K562 (cell line): ENCODE measurements at regions not wholly inside any gene's neighbourhood (a gene's known extent, or its start where the extent isn't known, plus 50 kb on each side); places are given as distances from the start of the nearest gene placed in this dataset.

Experiments used
- ATAC-seq: fragments of 200-7000 bp; cut with Tn5 transposase; 3 replicates; pipeline ENCODE4 v1.9.1; 2020; ENCODE audit warnings: moderate library complexity
- BruUV-seq: library from RNA; stranded (reverse); fragments of 400-500 nt; replicated peaks from 2 replicates; lab custom pipeline; 2021; lab: Mats Ljungman, UMichigan
- CTCF ChIA-PET: fragments of 300-600 bp; formaldehyde crosslinking; extraction: SDS; loops from one replicate; lab custom pipeline; 2021; ENCODE audit warnings: low intra/inter-chr PET ratio; lab: Yijun Ruan, JAX
- POLR2A ChIA-PET: fragments of 300-600, 350-650 bp; sonication (Branson Sonifier 250); formaldehyde crosslinking; extraction: SDS; loops from one replicate; lab custom pipeline; 2021; ENCODE audit warnings: antibody characterized with exemption, inconsistent platforms; lab: Yijun Ruan, JAX
- DNase-seq, 4 experiments: peaks; one replicate each; pipeline versions ENCODE4 v3.0.0 to v3.0.0-alpha.2; 2011 to 2018; ENCODE audit warnings: low spot score in 3 of 4, mixed read lengths in 3 of 4; ENCODE audit errors: extremely low read depth in 1 of 4
- FAIRE-seq: peaks from 2 replicates; lab custom pipeline; 2011; peaks lifted over from hg19 to GRCh38; lab: Jason Lieb, UNC
- H2AFZ ChIP-seq: 2 replicates; pipeline ENCODE4 v1.6.0; 2011; ENCODE audit warnings: low read depth, low read length, control low read depth, inconsistent platforms
- H3K27ac ChIP-seq: fragments of 200-600 bp; 3 replicates; pipeline ENCODE4 v1.8.0; 2011; ENCODE audit warnings: low read depth, mild to moderate bottlenecking, control low read depth, inconsistent platforms, low read length, moderate library complexity, mixed read lengths; ENCODE audit errors: extremely low read depth
- H3K27me3 ChIP-seq, 2 experiments: fragments of 300-600 bp in 1 of 2; 2 replicates in 1 of 2; 3 replicates in 1 of 2; pipeline versions ENCODE4 v1.6.0 to v1.8.0; 2011; ENCODE audit warnings: inconsistent platforms in 2 of 2, low read length in 2 of 2, mild to moderate bottlenecking in 1 of 2, mixed read lengths in 1 of 2, moderate library complexity in 1 of 2; ENCODE audit not compliant: control insufficient read depth in 2 of 2, insufficient read depth in 2 of 2
- H3K36me3 ChIP-seq: fragments of 300-600 bp; 3 replicates; pipeline ENCODE4 v1.8.0; 2011; ENCODE audit warnings: mild to moderate bottlenecking, low read length, inconsistent platforms; ENCODE audit not compliant: control insufficient read depth, insufficient read depth
- H3K4me1 ChIP-seq, 2 experiments: fragments of 200-600 bp in 1 of 2; replicated peaks in 1 of 2; 2 replicates in 1 of 2; 3 replicates in 1 of 2; pipeline versions ENCODE4 v1.5.1 to v1.8.0; 2011; ENCODE audit warnings: inconsistent platforms in 2 of 2, low read length in 2 of 2, mild to moderate bottlenecking in 1 of 2, mixed read lengths in 1 of 2, moderate library complexity in 1 of 2; ENCODE audit not compliant: control insufficient read depth in 2 of 2, insufficient read depth in 2 of 2
- H3K4me2 ChIP-seq: 2 replicates; pipeline ENCODE4 v1.6.1; 2011; ENCODE audit warnings: low read length, control low read depth, inconsistent platforms, mixed read lengths; ENCODE audit not compliant: insufficient read depth
- H3K4me3 ChIP-seq: fragments of 200-600 bp; sonication (generic), shearing (Covaris generic); 2 replicates; pipeline ENCODE4 v1.5.1; 2016; ENCODE audit warnings: control low read depth, inconsistent platforms
- H3K79me2 ChIP-seq: fragments of 200-600 bp; 3 replicates; pipeline ENCODE4 v1.8.0; 2011; ENCODE audit warnings: low read length, inconsistent platforms; ENCODE audit not compliant: control insufficient read depth, insufficient read depth
- H3K9ac ChIP-seq, 2 experiments: 2 replicates each; pipeline versions ENCODE4 v1.6.0 to v1.6.1; 2011; ENCODE audit warnings: low read depth in 2 of 2, low read length in 2 of 2, control low read depth in 1 of 2, inconsistent platforms in 1 of 2, mild to moderate bottlenecking in 1 of 2, mixed read lengths in 1 of 2; ENCODE audit not compliant: insufficient read depth in 1 of 2
- H3K9me1 ChIP-seq: one replicate; pipeline ENCODE4 v1.6.0; 2011; ENCODE audit warnings: inconsistent platforms, mild to moderate bottlenecking, low read length, moderate library complexity; ENCODE audit not compliant: control insufficient read depth, insufficient read depth
- H3K9me3 ChIP-seq: replicated peaks from 2 replicates; pipeline ENCODE4 v1.5.1; 2011; ENCODE audit warnings: low read depth, low read length, inconsistent platforms; ENCODE audit not compliant: control insufficient read depth, insufficient read depth
- H4K20me1 ChIP-seq: replicated peaks from 2 replicates; pipeline ENCODE4 v1.6.1; 2011; ENCODE audit warnings: low read length, inconsistent platforms, mixed read lengths; ENCODE audit not compliant: control insufficient read depth, insufficient read depth
- FOSL1 ChIP-seq: fragments of 200-800 bp; sonication (Bioruptor generic); conservative IDR thresholded peaks from 2 replicates; pipeline ENCODE4 v1.6.1; 2016; ENCODE audit warnings: missing genetic modification characterization, missing compliant biosample characterization
- IRF1 ChIP-seq: sonication (generic); formaldehyde crosslinking; IDR thresholded peaks from 2 replicates; pipeline ENCODE4 v1.8.0; 2022; ENCODE audit warnings: missing genetic modification reagents, mild to moderate bottlenecking, borderline replicate concordance
- MTA1 ChIP-seq: fragments of 450-650 bp; IDR thresholded peaks from 2 replicates; pipeline ENCODE4 v1.6.1; 2017; ENCODE audit warnings: borderline replicate concordance
- NR2C2 ChIP-seq, 2 experiments: fragments of 200-800 bp in 1 of 2; sonication (Bioruptor generic) in 1 of 2; sonication (generic) in 1 of 2; formaldehyde crosslinking in 1 of 2; IDR thresholded peaks; 2 replicates each; pipeline versions ENCODE4 v1.6.1 to v1.8.0; 2016 to 2022; ENCODE audit warnings: mild to moderate bottlenecking in 1 of 2, missing compliant biosample characterization in 1 of 2, missing genetic modification characterization in 1 of 2, missing genetic modification reagents in 1 of 2
- ZNF232 ChIP-seq: sonication (generic); formaldehyde crosslinking; IDR thresholded peaks from 2 replicates; pipeline ENCODE4 v1.8.0; 2022; ENCODE audit warnings: mild to moderate bottlenecking, missing genetic modification reagents
- WGBS: fragments of 100-300 bp; shearing (Covaris generic); methylation state at CpG from one replicate; pipeline ENCODE4 v1.1.6; 2016; ENCODE audit warnings: low coverage, mixed read lengths; ENCODE audit not compliant: insufficient coverage; ENCODE audit errors: missing lambda C conversion rate; 5-methylcytosine and 5-hydroxymethylcytosine counted together
- in situ Hi-C: fragments of 300-500 bp; cut with MboI; formaldehyde crosslinking; loops from 4 replicates; pipeline ENCODE4 v1.15.0; 2018; ENCODE audit warnings: inconsistent platforms, mixed read lengths
- intact Hi-C: fragments of 100-400 bp; cut with micrococcal nuclease; formaldehyde crosslinking; loops from 2 replicates; pipeline ENCODE4 v1.14.2; 2022

- H3K4me2 ChIP-seq = no peak overlapping the region
- H3K4me1 ChIP-seq = no peaks in the 10 kb centered on the region; a peak in 2 of 5 replicates
- BruUV-seq = no TSS peak
These were observed 134.3 kb downstream of the SOCS6 start for GRCh38 chr18:70423120-70423519.

GRCh38 chr18:70422391-70422965, 133.6 kb downstream of the SOCS6 start:
- no peak overlapping the region for H2AFZ ChIP-seq

More at GRCh38 chr18:70423120-70423519, 134.3 kb downstream of the SOCS6 start:
- Histone ChIP-seq H3K79me2 (no peaks in the 10 kb centered on the region), H3K9me1 (no peaks in the 10 kb centered on the region), H2AFZ (no peak overlapping the region), H3K36me3 (no peaks in the 10 kb centered on the region), H3K27me3 (peaks cover 4 to 5% of the 10 kb centered on the region in 2 experiments; a peak in 3 of 5 replicates)
- POLR2A ChIA-PET = no interaction called here
- no peak for DNase-seq
- 0% methylated on average over 2 of the region's 5 CpGs for WGBS
- TF ChIP-seq IRF1 (CRISPR knock-in tag) = no peak
- TF ChIP-seq, all 486 proteins: peak for 0
- H3K9ac ChIP-seq = no peak overlapping the region
- in situ Hi-C loops (no loop called here), intact Hi-C loops (no loop called here)
- H3K4me3 ChIP-seq = no peak overlapping the region
- ATAC-seq (no peak), FAIRE-seq (no peak)
- H3K9me3 ChIP-seq = no peaks in the 10 kb centered on the region
- H3K27ac ChIP-seq = no peak overlapping the region
- no peaks in the 10 kb centered on the region for H4K20me1 ChIP-seq
- CTCF ChIA-PET = no interaction called here

More at GRCh38 chr18:70422391-70422965, 133.6 kb downstream of the SOCS6 start:
- Histone ChIP-seq H3K27me3 (peaks cover 4 to 5% of the 10 kb centered on the region in 2 experiments; a peak in 3 of 5 replicates), H3K4me3 (no peak overlapping the region), H3K4me2 (no peak overlapping the region), H3K36me3 (no peaks in the 10 kb centered on the region), H3K9me1 (no peaks in the 10 kb centered on the region), H3K9me3 (no peaks in the 10 kb centered on the region), H3K27ac (no peak overlapping the region), H3K9ac (no peak overlapping the region), H4K20me1 (no peaks in the 10 kb centered on the region), H3K79me2 (no peaks in the 10 kb centered on the region), H3K4me1 (no peaks in the 10 kb centered on the region; a peak in 2 of 5 replicates)
- ChIA-PET CTCF (no interaction called here), POLR2A (interaction anchor here (0.6 kb wide), 1 partner anchor 8 kb away, joined by 3 read pairs; no protein-coding TSS in a partner anchor)
- 13% methylated on average over 1 of the region's 1 CpG for WGBS
- no peak for ATAC-seq
- in situ Hi-C loops = no loop called here
- no peak for FAIRE-seq
- DNase-seq = no peak
- no TSS peak for BruUV-seq
- no peak for TF ChIP-seq MTA1
- no peak for TF ChIP-seq NR2C2 (CRISPR knock-in tag; IDR thresholded peaks at IDR 0.05)
- TF ChIP-seq NR2C2 (tag; IDR thresholded peaks at IDR 0.05) = 0 out of 2 replicates have a peak, but pooled peaks have one; percentile 16
- TF ChIP-seq FOSL1 (tag) = peak; percentile 73
- TF ChIP-seq ZNF232 = no peak
- intact Hi-C loops = no loop called here
